Breast epithelium (tissue), 4 donors: ENCODE measurements at regions not wholly inside any gene's neighbourhood (a gene's known extent, or its start where the extent isn't known, plus 50 kb on each side); places are given as distances from the start of the nearest gene placed in this dataset.

Experiments used
- DNase-seq, 2 donors: peaks; one replicate each; pipeline ENCODE4 v3.0.0-alpha.2; 2019; ENCODE audit warnings: low spot score in 2 of 2
- H3K27ac ChIP-seq, 2 donors: fragments of 200-600 bp; sonication (generic) in 1 of 2; one replicate each; pipeline ENCODE4 v1.5.1; 2016 to 2019; ENCODE audit warnings: mild to moderate bottlenecking in 1 of 2
- H3K27me3 ChIP-seq, 2 donors: fragments of 200-600 bp; sonication (generic) in 1 of 2; one replicate each; pipeline versions ENCODE4 v1.5.1 to v1.6.0; 2017 to 2019; ENCODE audit warnings: control low read depth in 1 of 2, mild to moderate bottlenecking in 1 of 2
- H3K36me3 ChIP-seq: fragments of 200-600 bp; one replicate; pipeline ENCODE4 v1.5.1; 2019
- H3K4me1 ChIP-seq, 2 donors: fragments of 200-600 bp; sonication (generic); one replicate each; pipeline ENCODE4 v1.5.1; 2016 to 2019; ENCODE audit warnings: control low read depth in 1 of 2
- H3K4me3 ChIP-seq, 3 donors: fragments of 200-600 bp; sonication (generic); 1 replicate in 2 of 3; 2 replicates in 1 of 3; pipeline ENCODE4 v1.5.1; 2016 to 2019; ENCODE audit warnings: mild to moderate bottlenecking in 3 of 3, moderate library complexity in 2 of 3
- H3K9me3 ChIP-seq, 2 donors: fragments of 200-600 bp; sonication (generic) in 1 of 2; one replicate each; pipeline ENCODE4 v1.5.1; 2016 to 2019; ENCODE audit warnings: control low read depth in 1 of 2
- POLR2A ChIP-seq: fragments of 450-650 bp; IDR thresholded peaks from one replicate; pipeline ENCODE4 v1.6.1; 2016; ENCODE audit warnings: antibody characterized with exemption, mild to moderate bottlenecking, moderate library complexity
- POLR2AphosphoS5 ChIP-seq, 3 donors: sonication (generic); formaldehyde crosslinking; IDR thresholded peaks; one replicate each; pipeline ENCODE4 v1.6.1; 2017; ENCODE audit warnings: antibody characterized with exemption in 3 of 3
- intact Hi-C: fragments of 100-400 bp; cut with DNase I; formaldehyde crosslinking; loops from one replicate; pipeline ENCODE4 v1.15.1; 2023; ENCODE audit warnings: low total_unique reads
- TF ChIP-seq, protein P1 (sequence below), 3 donors: fragments of 450-650 bp; IDR thresholded peaks; one replicate each; pipeline ENCODE4 v1.5.1; 2016 to 2017; ENCODE audit warnings: antibody characterized with exemption in 3 of 3, mild to moderate bottlenecking in 3 of 3, moderate library complexity in 3 of 3

DNA sequence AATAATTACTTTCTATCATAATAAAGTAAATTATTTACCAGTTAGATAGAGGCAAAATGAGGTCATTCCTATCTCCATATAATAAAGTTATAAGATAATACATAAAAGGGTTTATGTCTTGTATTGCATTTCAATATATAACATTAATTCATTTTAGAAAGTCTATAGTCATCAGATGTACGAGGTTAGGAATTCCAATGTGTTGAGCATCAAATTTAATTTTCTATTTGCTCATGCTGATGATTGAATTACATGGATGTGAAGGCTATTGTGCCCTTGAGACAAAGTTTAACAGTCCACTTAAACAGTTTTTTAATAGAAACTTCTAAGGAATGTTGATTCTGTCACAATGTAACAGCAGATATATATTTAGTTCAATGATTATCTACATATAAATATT, 678.3 kb upstream of the LRRN3 start:
- H3K36me3 ChIP-seq = no peaks in the 10 kb centered on the region
- no peak overlapping the region for H3K4me3 ChIP-seq
- H3K9me3 ChIP-seq = peaks cover 0 to 3% of the 10 kb centered on the region in 2 donors
- DNase-seq = no peak
- no peak for TF ChIP-seq POLR2AphosphoS5 (IDR thresholded peaks at IDR 0.05)
- TF ChIP-seq POLR2A = no peak
- TF ChIP-seq, protein P1, sequence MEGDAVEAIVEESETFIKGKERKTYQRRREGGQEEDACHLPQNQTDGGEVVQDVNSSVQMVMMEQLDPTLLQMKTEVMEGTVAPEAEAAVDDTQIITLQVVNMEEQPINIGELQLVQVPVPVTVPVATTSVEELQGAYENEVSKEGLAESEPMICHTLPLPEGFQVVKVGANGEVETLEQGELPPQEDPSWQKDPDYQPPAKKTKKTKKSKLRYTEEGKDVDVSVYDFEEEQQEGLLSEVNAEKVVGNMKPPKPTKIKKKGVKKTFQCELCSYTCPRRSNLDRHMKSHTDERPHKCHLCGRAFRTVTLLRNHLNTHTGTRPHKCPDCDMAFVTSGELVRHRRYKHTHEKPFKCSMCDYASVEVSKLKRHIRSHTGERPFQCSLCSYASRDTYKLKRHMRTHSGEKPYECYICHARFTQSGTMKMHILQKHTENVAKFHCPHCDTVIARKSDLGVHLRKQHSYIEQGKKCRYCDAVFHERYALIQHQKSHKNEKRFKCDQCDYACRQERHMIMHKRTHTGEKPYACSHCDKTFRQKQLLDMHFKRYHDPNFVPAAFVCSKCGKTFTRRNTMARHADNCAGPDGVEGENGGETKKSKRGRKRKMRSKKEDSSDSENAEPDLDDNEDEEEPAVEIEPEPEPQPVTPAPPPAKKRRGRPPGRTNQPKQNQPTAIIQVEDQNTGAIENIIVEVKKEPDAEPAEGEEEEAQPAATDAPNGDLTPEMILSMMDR (IDR thresholded peaks at IDR 0.05) = no peak
- no peak overlapping the region for H3K27ac ChIP-seq
- intact Hi-C loops = no loop called here
- no peaks in the 10 kb centered on the region for H3K4me1 ChIP-seq
- H3K27me3 ChIP-seq = no peaks in the 10 kb centered on the region

DNA sequence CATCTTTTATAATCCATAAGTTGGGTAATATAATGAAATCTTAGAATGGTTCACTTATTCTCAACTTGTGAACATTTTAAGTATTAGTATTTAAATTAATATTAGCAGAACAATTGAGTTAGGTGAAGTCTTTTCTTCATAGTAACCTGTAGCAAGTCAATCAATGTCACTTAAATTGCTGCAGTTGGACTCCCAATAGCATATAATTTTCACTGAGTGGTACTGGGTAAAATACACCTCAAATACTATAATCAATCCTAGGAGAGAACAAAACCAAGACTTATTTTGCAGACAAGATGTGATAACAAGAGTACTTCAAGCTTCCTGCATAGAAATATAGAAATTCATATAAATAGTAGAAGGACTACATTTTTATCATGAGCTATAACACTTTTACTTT, 677.9 kb upstream of the LRRN3 start:
- intact Hi-C loops = no loop called here
- Histone ChIP-seq H3K4me1 (no peaks in the 10 kb centered on the region), H3K27me3 (no peaks in the 10 kb centered on the region), H3K36me3 (no peaks in the 10 kb centered on the region), H3K27ac (no peak overlapping the region), H3K4me3 (no peak overlapping the region), H3K9me3 (peaks cover 0 to 3% of the 10 kb centered on the region in 2 donors)
- TF ChIP-seq POLR2A (no peak), POLR2AphosphoS5 (IDR thresholded peaks at IDR 0.05) (no peak)
- TF ChIP-seq, protein P1 (IDR thresholded peaks at IDR 0.05) = no peak
- DNase-seq = no peak

DNA sequence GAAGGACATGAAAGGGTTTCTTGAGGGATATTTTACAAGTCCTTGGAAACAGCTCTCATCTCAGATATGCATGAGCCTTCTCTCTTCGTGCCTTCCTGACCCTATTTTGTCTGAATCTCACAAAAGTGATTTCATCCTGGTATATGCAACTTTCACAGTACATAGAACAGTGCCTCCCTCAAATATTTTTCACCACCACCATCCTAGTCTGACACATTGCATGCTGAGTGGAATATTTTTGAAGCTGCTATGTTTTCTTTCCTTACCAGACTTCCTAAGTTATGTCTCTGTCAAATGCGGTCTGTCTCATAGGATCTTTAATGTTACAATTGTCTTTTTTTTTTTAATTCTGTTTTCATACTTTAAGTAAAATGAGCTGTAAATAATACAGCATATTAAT, 673.3 kb upstream of the LRRN3 start:
- intact Hi-C loops = no loop called here
- Histone ChIP-seq H3K27me3 (no peaks in the 10 kb centered on the region), H3K4me1 (no peaks in the 10 kb centered on the region), H3K36me3 (no peaks in the 10 kb centered on the region), H3K4me3 (no peak overlapping the region), H3K9me3 (no peaks in the 10 kb centered on the region), H3K27ac (no peak overlapping the region)
- no peak for DNase-seq
- TF ChIP-seq POLR2AphosphoS5 (IDR thresholded peaks at IDR 0.05) (no peak), POLR2A (no peak)
- TF ChIP-seq, protein P1 (IDR thresholded peaks at IDR 0.05) = no peak

DNA sequence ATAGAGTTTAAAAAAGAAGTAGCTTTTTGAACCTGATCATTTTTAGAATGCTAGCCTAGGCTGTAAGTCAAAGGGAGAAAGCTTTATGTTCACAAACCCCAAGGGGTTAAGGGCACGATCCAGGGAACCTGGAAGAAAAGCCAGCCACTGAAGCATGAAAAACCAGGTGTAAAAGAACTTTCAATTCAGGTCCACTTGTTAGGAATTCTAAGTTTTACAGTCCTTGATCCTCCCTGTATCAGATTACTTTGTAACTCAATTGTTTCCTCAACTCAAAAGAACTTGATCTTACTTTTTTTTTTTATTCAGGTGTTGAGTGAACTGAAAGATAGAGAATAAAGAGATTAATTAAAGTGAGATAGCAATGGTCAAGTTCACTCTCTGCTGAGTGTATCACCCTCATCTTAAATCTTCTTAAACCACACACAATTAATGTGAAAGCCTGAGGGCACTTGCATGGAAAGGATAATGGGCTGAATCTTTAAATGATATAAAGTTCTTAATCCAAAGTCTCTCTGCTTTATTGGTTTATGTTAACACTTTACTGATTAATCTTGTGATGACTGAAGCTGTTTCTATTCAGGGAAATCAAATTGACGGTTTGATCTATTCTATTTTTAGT, 672.2 kb upstream of the LRRN3 start:
- H3K36me3 ChIP-seq = no peaks in the 10 kb centered on the region
- no peaks in the 10 kb centered on the region for H3K27me3 ChIP-seq
- no peaks in the 10 kb centered on the region for H3K9me3 ChIP-seq
- intact Hi-C loops = no loop called here
- H3K4me3 ChIP-seq = no peak overlapping the region
- no peak overlapping the region for H3K27ac ChIP-seq
- TF ChIP-seq, protein P1 (IDR thresholded peaks at IDR 0.05) = no peak
- no peak for TF ChIP-seq POLR2AphosphoS5 (IDR thresholded peaks at IDR 0.05)
- no peak for TF ChIP-seq POLR2A
- no peaks in the 10 kb centered on the region for H3K4me1 ChIP-seq
- DNase-seq = no peak

DNA sequence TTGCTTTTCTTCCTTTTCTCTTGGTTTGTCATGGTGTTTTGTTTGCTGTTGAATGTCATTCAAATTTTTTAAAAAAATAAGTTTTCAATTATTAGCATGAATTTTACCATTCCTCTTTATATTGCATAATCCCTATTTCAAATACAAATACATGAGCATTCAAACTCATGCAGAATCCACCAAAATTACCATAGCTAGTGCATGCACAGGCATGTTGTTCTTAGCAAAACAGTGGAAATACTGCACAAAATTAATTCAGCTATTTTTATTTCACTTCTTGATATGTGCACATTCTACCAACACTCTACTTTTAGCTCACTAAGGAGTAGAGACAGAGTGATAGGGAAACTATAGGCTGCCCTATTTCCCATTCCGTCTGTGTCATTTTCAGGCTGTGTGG, 670.1 kb upstream of the LRRN3 start:
- Histone ChIP-seq H3K36me3 (no peaks in the 10 kb centered on the region), H3K27me3 (no peaks in the 10 kb centered on the region), H3K4me3 (no peak overlapping the region), H3K4me1 (no peaks in the 10 kb centered on the region), H3K9me3 (no peaks in the 10 kb centered on the region), H3K27ac (no peak overlapping the region)
- no peak for DNase-seq
- TF ChIP-seq POLR2AphosphoS5 (IDR thresholded peaks at IDR 0.05) = no peak
- TF ChIP-seq, protein P1 (IDR thresholded peaks at IDR 0.05) = no peak
- TF ChIP-seq POLR2A = no peak
- intact Hi-C loops = no loop called here
